HS-27A (cell line): ENCODE measurements at regions not wholly inside any gene's neighbourhood (a gene's known extent, or its start where the extent isn't known, plus 50 kb on each side); places are given as distances from the start of the nearest gene placed in this dataset.

Experiments
- DNase-seq: peaks from one replicate; pipeline ENCODE4 v3.0.0-alpha.2; 2012; ENCODE audit warnings: low read depth, missing footprints

DNA sequence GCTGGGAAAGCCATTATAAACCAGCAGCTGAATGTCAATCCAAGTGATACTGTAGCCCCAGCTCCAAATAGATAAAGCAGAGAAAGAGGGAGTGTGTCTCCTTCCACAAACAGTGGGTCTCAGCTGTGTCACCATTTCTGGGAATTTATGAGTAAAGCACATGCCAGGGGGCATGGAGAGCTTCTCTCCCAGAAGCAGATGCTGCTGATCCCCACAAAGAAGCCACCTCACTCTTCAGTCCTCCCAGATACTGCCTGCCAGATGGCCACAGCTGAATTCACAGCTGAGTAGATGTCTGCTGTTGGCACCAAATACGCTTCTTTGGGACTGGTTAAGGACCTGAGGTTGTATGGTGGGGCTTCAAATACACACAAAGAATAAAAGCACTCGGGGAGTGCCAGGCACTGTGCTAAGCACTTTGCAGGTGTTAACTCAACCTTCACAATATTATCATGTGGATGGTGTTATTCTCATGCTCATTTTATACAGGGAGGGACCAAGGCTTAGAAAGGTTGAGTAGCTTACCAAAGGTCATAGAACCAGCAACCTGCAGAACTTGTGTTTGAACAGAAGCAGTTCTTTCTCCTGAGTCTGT is 298.3 kb downstream of the CDH11 start:
- DNase-seq, result no peak

DNA sequence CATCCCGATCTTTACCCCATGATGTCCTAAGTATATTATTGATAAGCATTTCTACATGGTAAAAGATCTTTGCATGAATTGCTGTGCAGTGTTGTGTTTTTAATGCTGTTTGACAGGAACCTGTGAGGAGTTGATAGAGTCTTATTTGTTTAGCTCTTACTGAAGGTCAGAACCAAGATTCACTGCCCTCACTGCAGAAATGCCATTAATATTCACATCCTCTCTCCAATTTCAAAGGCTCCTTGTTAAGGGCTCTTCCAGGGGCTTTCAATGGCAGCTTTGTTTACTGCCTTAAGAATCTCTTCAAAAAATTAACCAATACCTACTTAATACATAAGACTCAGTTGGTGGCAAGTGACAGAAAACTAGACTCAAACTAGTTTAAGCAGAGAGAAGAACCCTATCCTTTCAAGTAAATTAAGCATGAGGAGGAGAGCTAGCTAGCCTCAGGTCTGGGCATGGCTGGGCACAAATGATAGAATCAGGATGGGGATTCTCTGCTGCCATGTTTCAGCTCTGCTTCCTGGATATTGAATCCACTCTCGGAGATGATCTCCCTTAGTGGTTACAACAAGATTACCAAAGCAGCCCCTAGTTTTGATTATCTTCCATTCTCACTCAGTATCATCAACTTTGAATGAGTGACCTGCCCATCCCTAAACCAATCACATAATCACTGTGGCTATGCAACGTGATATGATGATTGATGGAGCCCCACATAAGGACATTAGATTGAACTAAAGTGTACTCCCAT is 311.8 kb downstream of the CDH11 start:
- DNase-seq, result no peak

DNA sequence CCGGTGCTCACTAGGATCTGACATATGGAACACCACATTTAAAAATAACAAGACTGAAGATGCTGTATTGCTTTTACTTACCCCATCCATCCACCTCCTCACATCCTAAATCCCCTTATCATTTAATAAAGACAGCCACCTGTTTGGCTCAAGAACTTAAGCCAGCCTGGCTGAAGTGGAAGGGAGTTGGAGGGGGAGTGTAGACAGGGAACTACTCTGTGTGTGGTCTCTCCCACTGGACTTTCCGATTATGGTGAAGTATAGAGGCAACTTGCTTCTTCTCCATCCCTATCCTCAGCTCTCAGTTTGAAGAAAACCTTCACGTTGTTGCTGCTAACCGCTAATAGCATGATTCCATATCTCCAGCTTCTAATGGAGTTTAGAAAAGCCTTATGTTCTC is 313.4 kb downstream of the CDH11 start:
- no peak for DNase-seq

DNA sequence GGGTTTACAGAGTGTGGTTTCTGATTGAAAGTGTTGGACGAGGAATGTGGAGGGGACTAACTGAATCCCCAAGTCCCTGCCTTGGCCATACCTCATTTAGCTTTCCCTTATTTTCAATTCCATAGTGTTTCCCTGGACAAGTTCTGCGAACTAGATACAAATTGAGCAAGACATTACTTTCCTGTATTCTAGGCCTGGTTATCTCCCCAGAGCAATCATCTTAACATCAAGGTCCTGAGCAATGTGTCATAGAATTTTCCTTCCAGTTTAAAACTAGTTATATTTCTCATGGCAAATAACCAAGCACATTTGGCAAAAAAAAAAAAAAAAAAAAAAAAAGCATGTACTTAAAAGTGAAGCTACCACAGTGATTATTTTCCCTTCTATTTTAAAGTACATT is 330.1 kb downstream of the CDH11 start:
- DNase-seq, result no peak

DNA sequence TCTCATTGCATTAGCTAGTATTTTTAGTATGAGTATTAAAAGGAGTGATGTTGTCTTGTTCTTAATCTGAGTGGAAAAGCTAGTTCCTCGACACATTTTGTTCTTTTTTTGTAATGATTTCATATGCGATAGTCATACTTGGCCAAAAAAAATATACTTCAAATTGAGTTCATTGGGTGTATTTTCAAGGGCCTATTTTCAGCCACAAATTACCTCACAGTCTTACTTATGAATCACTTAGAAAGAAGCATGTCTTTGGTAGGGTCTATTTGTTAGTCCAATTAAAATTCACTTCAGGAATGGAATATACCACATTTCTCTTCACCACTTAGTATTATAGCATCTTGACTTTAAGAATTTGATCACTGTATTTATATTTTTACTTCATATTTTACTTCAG is 337.2 kb downstream of the CDH11 start:
- DNase-seq, result no peak

DNA sequence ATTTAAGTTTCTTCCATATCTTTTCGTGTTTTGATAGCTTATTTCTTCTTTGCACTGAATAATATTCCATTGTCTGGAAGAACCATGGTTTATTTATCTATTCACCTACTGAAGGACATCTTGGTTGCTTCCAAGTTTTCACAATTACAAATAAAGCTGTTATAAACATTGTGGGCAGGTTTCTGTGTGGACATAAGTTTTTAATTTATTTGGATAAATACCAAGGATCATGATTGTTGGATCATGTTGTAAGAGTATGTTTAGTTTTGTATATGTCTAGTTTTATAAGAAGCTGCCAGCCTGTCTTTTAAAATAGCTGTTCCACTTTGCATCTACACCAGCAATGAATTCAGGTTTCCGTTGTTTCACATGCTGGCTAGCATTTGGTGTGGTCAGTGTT is 339.4 kb downstream of the CDH11 start:
- no peak for DNase-seq

DNA sequence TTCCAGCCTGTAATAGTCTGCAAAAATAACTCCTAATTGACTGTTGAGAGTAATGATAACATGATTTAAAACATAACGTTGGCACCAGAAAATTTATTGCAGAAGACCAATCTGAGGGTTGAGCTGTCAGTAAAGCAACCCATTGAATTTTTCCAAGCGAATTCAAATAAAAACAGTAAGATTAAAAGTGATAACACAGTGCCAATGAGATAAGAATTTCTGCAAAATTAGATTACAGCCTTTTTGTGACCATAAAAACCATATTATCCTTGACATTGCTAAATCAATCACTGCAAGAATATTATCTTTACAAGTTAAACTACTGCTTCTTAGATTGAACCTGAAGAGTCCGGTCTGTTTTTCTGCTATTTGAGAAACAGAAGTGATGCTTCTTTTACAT is 341.4 kb downstream of the CDH11 start:
- DNase-seq, result no peak

DNA sequence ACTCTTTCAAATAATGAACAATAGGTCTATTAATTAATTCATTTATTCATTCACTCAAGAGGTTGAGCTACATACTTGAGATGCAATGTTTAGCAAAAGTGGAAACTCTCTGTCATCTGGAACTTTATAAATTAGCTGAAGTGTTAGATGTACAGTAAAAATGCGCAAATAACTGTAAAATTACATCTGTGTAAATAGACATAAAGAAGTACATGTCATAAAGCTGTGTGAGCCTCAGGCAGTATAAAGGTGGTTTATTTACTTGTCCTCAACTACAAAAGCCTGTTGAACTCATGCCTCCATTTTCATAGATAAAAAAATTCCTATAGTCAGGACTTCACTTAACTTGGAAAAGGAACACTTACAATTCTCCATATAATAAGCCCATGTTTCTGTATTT is 343.1 kb downstream of the CDH11 start:
- DNase-seq, result no peak

DNA sequence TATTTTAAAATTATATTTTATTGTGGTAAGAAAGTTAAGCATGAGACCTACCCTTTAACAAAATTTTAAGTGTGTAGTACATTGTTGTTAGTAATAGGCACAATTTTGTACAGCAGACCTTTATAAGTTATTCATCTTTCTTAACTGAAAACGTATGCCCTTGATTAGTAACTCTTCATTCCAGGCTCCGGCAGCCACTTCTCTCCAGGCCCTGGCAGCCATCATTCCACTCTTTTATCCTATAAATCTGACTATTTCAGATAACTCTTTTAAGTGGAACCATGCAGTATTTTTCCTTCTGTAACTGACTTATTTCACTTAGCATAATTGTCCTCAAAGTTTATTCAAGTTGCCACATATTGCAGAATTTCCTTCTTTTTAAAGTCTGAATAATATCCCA is 348.2 kb downstream of the CDH11 start:
- DNase-seq, result no peak

DNA sequence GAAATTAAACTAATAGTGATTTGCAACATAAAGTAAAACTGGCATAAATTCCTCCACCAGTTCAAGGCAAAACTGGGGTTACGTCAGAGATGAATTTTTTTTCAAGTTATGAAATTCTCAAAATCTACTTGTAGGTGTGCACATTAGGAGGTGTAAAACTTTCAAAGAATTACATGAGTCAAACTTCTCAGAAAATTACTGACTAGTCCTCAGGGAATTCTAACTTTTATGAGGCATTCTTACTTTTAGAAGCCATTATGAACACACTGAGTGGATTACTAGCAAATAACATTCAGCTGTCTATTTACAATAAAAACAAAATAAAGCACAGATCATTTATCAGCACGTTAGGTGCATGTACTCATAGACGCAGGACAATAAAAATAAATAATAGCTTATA is 348.7 kb downstream of the CDH11 start:
- DNase-seq, result no peak

DNA sequence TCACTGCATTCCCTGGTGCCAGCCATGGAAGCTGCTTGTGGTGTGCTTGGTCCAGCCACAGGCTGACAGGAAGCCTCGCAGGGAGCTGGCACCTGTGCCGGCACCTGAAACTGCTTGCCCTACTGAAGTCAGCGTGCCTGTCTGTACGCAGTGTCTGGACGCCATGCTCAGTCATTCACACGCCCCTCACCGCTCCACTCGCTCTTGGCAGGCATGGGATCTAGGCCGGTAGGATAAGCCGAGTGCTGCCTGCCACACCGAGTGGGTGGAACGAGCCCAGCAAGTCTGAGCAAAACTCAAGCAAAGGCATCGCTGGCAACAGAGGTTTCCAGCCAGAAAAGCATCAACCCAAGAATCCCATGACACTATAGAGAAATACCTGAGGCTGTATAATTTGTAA is 350.6 kb downstream of the CDH11 start:
- DNase-seq, result no peak

DNA sequence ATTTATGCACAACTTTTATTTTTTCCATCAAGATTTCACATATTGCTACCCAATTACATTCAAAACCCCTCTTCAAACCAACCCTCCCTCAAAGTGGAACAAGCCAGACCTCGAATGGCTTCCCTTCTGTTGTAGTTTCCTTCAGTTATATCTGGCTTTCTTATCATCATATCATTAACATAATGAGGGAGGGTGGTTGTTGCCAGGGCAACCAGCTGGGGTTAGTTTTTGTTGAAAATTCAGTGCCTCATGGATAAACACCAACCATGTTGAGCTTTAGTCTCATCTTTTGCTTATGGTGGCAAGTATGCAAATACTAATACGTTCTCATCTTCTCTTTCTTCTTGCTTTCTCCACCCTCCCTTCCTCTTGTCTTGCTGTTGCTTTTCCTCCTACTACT is 359.7 kb downstream of the CDH11 start:
- DNase-seq, result no peak

DNA sequence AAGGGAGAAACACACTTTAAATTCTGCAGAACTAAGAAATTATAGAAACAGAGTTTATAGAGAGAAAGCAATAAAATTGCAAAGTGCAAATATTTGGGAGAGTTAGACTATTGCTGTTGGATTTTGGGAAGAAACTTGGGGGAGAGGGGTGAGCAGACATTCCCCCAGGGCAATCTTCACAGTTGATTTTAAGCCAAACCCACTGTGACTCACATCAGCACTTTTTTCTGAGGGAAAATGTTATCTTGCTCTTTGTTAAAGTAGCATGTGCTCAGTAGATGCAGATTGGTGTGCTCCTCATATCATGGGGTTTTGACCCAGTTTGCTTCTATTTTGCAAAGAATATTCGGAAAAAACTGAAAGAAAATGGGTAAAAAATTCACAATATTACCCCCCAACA is 367.6 kb downstream of the CDH11 start:
- DNase-seq, result no peak

DNA sequence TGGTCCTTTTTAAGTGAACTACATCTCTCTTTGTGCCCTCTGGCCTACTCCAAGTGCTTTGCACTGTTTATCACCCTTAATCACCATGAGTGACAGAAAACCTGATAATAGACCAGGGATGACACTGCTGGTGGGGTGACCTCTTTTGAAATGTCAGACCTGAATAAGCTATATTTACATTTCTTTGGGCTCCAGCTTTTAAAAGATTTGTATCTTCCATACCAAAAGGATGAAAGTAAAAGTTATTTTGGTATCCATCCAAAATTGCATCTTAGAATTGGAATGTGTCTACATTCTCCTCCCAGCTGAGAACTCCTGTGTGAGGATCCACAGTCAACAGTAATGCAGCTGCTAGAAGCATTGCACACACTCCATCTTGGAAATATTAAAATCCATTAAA is 370.0 kb downstream of the CDH11 start:
- peak; percentile 19 for DNase-seq

DNA sequence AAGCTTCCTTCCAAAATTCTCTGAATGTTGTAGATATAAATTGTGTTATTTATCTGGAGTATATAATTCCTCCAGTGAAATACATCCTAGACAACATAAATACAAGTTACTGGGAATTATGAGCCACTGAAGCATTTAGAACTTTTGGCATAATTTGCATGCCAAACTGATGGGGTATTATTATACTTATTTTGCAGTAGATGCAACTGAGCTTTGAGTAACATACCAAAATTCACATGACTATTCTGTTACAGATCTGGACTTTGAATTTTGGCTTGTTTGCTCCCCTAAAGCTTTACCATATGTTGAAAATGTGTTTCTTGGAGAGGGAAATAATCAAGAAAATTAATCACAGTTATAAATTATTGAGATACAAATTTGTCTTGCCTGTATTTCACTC is 372.5 kb downstream of the CDH11 start:
- DNase-seq, result no peak

DNA sequence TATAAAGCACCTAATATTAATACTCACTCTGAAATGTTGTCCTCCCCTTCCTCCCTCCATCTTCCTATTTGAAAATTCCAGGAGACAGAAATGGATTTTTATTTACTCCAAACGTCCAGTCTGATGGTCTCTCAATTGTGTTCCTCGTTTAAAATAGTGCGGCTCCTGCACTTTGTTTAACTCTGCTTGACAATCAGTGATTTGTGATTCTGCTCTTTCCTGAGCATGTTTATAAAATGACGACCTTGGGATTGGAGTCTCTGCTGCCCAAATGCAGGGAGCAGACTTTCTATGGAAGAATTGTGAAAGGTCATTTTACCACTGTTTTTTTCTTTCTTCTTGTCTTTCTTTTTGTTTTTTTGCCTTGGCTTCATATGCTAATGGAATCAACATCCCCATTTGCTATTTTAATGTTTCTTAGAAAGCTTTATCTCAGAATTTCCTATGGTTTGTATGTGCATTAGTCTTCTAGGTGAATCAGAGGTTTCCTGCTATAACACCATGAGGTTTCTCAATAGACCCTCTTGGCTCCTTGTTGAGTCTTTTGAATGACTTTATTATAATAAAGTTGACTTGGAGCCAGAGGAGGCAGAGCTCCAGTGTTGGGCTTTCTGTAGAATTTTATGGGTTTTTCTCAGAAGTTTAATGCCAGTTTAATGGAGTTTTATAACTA is 376.5 kb downstream of the CDH11 start:
- DNase-seq, result no peak

DNA sequence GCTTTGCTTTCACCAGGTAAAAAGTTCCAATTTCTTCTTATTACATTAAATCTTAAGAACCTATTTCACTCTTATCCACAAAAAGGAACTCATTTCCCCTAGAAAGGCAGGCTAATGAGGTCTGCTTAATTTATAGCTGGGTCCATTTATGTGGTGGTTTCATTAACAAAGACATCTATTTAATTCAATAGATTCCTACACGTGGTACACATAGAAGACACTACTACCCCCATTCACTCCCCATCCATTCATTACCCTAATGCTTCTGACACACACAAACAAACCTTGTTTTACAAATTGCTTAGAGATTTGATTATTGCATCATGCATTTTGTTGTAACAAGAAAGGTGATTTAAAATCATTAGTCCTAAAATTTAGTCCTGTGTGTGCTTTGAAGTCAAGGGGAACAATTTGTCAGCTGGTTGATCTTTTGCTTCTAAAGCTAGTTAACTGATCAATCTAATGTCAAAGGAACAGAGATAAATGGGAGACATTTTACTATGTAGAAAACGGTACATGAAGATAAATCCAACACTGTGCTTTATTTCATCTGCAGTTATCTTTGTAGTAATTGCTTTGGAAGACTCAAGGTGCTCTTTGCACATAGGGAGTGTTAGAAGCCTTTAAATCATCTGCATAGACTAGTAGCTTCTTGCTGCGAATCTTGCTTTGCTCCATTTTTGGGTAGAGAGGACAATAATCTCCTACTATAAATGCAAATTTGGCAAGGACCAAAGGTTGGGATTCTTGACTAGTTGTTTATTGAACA is 379.2 kb downstream of the CDH11 start:
- DNase-seq, result no peak

DNA sequence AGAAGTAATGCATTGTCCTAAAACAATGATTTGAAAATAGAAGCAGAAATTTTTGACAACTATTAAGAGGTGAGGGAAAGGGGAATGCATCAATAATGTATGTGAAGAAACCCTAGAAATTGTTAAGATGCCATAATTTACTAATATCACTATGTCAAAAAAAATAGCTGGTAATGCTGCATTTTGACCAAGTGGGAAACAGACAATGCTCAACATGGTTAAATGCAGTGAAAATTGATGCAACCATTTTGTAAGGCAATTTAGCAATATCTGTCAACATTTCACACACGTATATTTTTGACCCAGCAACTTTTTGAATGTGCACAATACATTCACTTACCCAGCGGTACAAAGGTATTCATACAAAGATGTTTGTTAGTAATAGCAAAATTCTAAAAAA is 381.6 kb downstream of the CDH11 start:
- DNase-seq, result no peak

DNA sequence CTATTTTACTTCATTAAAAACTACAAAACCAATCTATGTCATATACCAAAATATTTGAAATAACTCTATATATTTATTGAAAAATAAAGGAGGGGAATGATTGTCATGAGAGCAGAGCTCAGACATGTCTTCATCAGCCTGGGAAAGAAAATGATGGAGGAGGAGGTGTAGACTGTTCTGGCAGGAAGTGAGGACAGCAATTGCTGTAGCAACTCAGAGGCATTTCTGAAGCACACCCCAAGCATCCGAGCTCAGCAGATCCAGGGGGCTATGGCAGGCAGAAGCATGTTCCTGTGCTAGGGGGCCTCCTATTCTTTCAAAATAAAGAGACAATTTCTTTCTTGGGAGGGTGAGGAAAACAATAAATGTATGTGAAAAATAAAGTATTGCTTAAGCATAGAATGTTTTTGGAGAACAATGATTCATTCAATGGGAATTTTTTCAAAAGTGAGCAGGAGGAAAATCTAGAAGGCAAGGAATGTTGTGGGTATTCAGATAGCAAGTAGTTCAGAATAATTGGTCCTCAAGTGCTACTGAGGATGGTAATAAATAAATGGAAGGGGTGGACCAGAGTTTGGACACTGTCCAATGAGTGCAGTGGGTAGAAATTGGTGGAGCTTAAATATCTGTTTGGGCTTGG is 383.4 kb downstream of the CDH11 start:
- DNase-seq, result peak; percentile 77

DNA sequence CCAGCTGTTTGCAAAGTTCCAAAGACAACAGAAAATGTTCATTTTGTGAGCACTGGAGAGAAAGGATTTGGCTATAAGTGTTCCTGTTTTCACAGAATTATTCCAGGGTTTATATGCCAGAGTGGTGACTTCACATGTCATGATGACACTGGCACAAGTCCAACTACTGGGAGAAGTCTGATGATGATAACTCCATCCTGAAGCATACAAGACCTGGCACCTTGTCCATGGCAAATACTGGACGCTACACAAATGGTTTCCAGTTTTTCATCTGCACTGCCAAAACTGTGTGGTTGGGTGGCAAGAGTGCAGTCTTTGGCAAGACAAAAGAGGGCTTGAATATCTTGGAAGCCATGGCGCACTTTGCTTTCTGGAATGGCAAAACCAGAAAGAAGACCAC is 385.0 kb downstream of the CDH11 start:
- no peak for DNase-seq

DNA sequence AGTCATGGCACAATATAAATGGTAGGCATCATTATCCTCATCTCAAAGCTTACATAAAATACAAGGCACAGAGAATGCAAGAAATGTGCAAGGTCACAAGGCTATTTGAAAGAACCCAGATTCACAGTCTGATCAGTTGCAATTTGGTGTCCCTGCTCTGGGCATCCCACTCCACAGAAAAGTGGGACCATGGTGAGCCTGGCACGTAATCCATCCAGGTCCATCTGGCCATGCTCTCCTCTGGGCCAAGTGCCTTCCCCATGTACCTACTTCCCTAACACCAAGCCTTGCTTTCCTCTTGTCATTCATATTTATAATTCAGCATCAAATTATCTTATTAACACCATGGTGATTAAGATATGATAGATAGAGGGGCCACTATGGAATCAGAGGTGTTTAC is 390.0 kb downstream of the CDH11 start:
- DNase-seq, result no peak

DNA sequence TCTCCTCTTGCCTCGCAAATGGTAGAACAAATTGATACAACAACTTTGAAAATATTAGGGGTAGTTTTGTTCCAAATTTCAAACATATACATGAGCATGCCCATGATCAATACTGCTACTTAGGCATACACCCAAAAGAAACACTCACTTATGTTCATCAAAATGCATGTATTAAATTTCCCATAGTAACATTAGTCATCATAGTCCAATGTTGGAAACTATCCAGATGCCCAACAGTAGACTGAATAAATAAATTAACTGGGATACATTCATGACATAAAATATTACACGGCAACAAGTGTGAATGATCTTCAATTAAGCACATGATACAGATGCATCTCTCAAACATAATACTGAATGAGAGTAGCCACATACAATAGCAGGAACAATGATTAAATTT is 391.6 kb downstream of the CDH11 start:
- no peak for DNase-seq
